Inferior parietal cortex (tissue), 1 donor: ENCODE measurements at regions not wholly inside any gene's neighbourhood (a gene's known extent, or its start where the extent isn't known, plus 50 kb on each side); places are given as distances from the start of the nearest gene placed in this dataset.
A peak's percentile ranks its signal among the peaks of the same experiment; 100 is the strongest.

Experiments used
- DNase-seq: peaks from one replicate; pipeline ENCODE4 v3.0.0-alpha.2; 2016; ENCODE audit errors: extremely low spot score

GRCh38 chr3:162007722-162008121 is 511.1 kb downstream of the OTOL1 start:
- DNase-seq, result no peak

- DNase-seq, result no peak
Observed at GRCh38 chr3:162012633-162013032, 516.0 kb downstream of the OTOL1 start.

GRCh38 chr3:162014284-162014683 is 517.7 kb downstream of the OTOL1 start:
- no peak for DNase-seq

- no peak for DNase-seq
Observed at GRCh38 chr3:162015856-162016255, 519.2 kb downstream of the OTOL1 start.

- DNase-seq, result no peak
Observed at GRCh38 chr3:162019817-162020216, 523.2 kb downstream of the OTOL1 start.

GRCh38 chr3:162021206-162021605 is 524.6 kb downstream of the OTOL1 start:
- no peak for DNase-seq

GRCh38 chr3:162022911-162023310 is 526.3 kb downstream of the OTOL1 start:
- peak; percentile 43 for DNase-seq

- DNase-seq, result no peak
Observed at GRCh38 chr3:162029736-162030135, 533.1 kb downstream of the OTOL1 start.

- no peak for DNase-seq
Observed at GRCh38 chr3:162034368-162034767, 537.8 kb downstream of the OTOL1 start.

GRCh38 chr3:162041622-162042021 is 545.0 kb downstream of the OTOL1 start:
- DNase-seq, result no peak

GRCh38 chr3:162052636-162053035 is 556.0 kb downstream of the OTOL1 start:
- DNase-seq, result no peak

- no peak for DNase-seq
Observed at GRCh38 chr3:162072656-162073164, 576.1 kb downstream of the OTOL1 start.

- DNase-seq, result no peak
Observed at GRCh38 chr3:162073422-162073975, 576.9 kb downstream of the OTOL1 start.

- no peak for DNase-seq
Observed at GRCh38 chr3:162077108-162077507, 580.5 kb downstream of the OTOL1 start.

- DNase-seq, result no peak
Observed at GRCh38 chr3:162082516-162082915, 585.9 kb downstream of the OTOL1 start.

GRCh38 chr3:162087361-162087760 is 590.8 kb downstream of the OTOL1 start:
- no peak for DNase-seq

- no peak for DNase-seq
Observed at GRCh38 chr3:162092751-162093150, 596.1 kb downstream of the OTOL1 start.

- DNase-seq, result no peak
Observed at GRCh38 chr3:162094301-162094700, 597.7 kb downstream of the OTOL1 start.

- no peak for DNase-seq
Observed at GRCh38 chr3:162096874-162097273, 600.3 kb downstream of the OTOL1 start.

- DNase-seq, result no peak
Observed at GRCh38 chr3:162103808-162104207, 607.2 kb downstream of the OTOL1 start.

GRCh38 chr3:162111861-162112260 is 615.3 kb downstream of the OTOL1 start:
- DNase-seq, result no peak

GRCh38 chr3:162112719-162113118 is 616.1 kb downstream of the OTOL1 start:
- DNase-seq, result no peak

GRCh38 chr3:162117961-162118360 is 621.4 kb downstream of the OTOL1 start:
- no peak for DNase-seq

- no peak for DNase-seq
Observed at GRCh38 chr3:162119651-162120050, 623.0 kb downstream of the OTOL1 start.
